ENCODE measurements at regions not wholly inside any gene's neighbourhood (a gene's known extent, or its start where the extent isn't known, plus 50 kb on each side); places are given as distances from the start of the nearest gene placed in this dataset.

GRCh38 chr7:130891254-130892094, 157.5 kb upstream of the KLF14 start:
- Histone ChIP-seq H3K4me3 (replicated peaks in 1 of 3; ENCODE audit: insufficient read depth in 1 of 3, low read depth in 1 of 3, low read length in 3 of 3) (peak overlapping the region in 1 of 3 experiments; percentile 9), H3K9ac (replicated peaks; ENCODE audit: extremely low read depth, insufficient read depth, low read length) (peak overlapping the region; percentile 85), H3K27ac (ENCODE audit: insufficient read depth, low read depth, low read length) (peak overlapping the region; percentile 97), H3K4me2 (ENCODE audit: insufficient read depth, low read length) (peak overlapping the region; percentile 48), H3K79me2 (ENCODE audit: control insufficient read depth, insufficient read depth, low read length) (peaks cover 92% of the 10 kb centered on the region), H3K9me1 (replicated peaks; ENCODE audit: control insufficient read depth, extremely low read depth, insufficient read depth, low read length) (no peaks in the 10 kb centered on the region), H2AFZ (ENCODE audit: low read depth, low read length) (no peak overlapping the region), H3K4me1 (ENCODE audit: control insufficient read depth, extremely low read depth, insufficient read depth, low read length) (peaks cover 82% of the 10 kb centered on the region), H4K20me1 (replicated peaks; ENCODE audit: control insufficient read depth, extremely low read depth, insufficient read depth, low read length) (no peaks in the 10 kb centered on the region), H3K9me3 (replicated peaks; ENCODE audit: control insufficient read depth, insufficient read depth, low read length) (no peaks in the 10 kb centered on the region), H3K36me3 (ENCODE audit: control insufficient read depth in 2 of 2, extremely low read depth in 1 of 2, insufficient read depth in 2 of 2, low read length in 2 of 2) (peaks cover 14 to 15% of the 10 kb centered on the region in 2 experiments), H3K27me3 (ENCODE audit: control insufficient read depth in 2 of 2, insufficient read depth in 2 of 2, low read length in 2 of 2) (no peaks in the 10 kb centered on the region)
- CTCF ChIA-PET: interaction anchor here (0.8 to 1.5 kb wide), 4 partner anchors 53 to 149 kb away, joined by 3 to 6 read pairs (median 4); no protein-coding TSS in a partner anchor
- TF ChIP-seq POLR2A (IDR thresholded peaks at IDR 0.05; ENCODE audit: low read depth, low read length): no peak
- TF ChIP-seq EZH2 (IDR thresholded peaks at IDR 0.05; ENCODE audit: borderline replicate concordance, low read depth, low read length, severe bottlenecking): no peak
- TF ChIP-seq GATA2 (IDR thresholded peaks at IDR 0.05; ENCODE audit: insufficient read depth, insufficient read length, low read depth, low read length): peak; percentile 24
- TF ChIP-seq FOS (IDR thresholded peaks at IDR 0.05; ENCODE audit: borderline replicate concordance, insufficient read depth, low read length): peak; percentile 50
- no peak for TF ChIP-seq MAX (IDR thresholded peaks at IDR 0.05; ENCODE audit: insufficient read depth, insufficient read length)
- peak; percentile 51 for TF ChIP-seq JUN (IDR thresholded peaks at IDR 0.05; ENCODE audit: borderline replicate concordance, insufficient read depth, insufficient read length, low read depth)
- peak; percentile 60 for TF ChIP-seq POLR2AphosphoS5 (IDR thresholded peaks at IDR 0.05; ENCODE audit: insufficient read depth, low read depth, low read length)
- no peak for TF ChIP-seq CTCF (IDR thresholded peaks at IDR 0.05; ENCODE audit: extremely low read depth in 1 of 2, insufficient read depth in 1 of 2, low read depth in 1 of 2, low read length in 2 of 2)
- no peak for TF ChIP-seq MYC (IDR thresholded peaks at IDR 0.05; ENCODE audit: low read depth, low read length)
- BruUV-seq (replicated peaks): no TSS peak
- FAIRE-seq: peak; percentile 92
- intact Hi-C loops (cut with micrococcal nuclease): loop anchor here (10.0 kb wide), 1 partner anchor 593 kb away; no protein-coding TSS in a partner anchor
- dilution Hi-C loops (cut with MboI; ENCODE audit: extremely low pct_ligation_motif_present, low sequenced_read_pairs): no loop called here
- POLR2A ChIA-PET: interaction anchor here (0.6 kb wide), 1 partner anchor 22 kb away, joined by 4 read pairs; no protein-coding TSS in a partner anchor
- DNase-seq (ENCODE audit: low read depth, low spot score): peak; percentile 91
